ENCODE measurements at regions not wholly inside any gene's neighbourhood (a gene's known extent, or its start where the extent isn't known, plus 50 kb on each side); places are given as distances from the start of the nearest gene placed in this dataset.

GRCh38 chr16:16924613-16925012 is 545.7 kb downstream of the NPIPA7 start:
- no peak for DNase-seq
- H3K36me3 ChIP-seq: no peaks in the 10 kb centered on the region
- H3K27me3 ChIP-seq: no peaks in the 10 kb centered on the region
- in situ Hi-C loops (cut with MboI; ENCODE audit: low sequenced_read_pairs in 4 of 4) (no loop called here), intact Hi-C loops (cut with DNase I; ENCODE audit: low total_unique reads) (no loop called here)
- no peaks in the 10 kb centered on the region for H3K4me1 ChIP-seq
- H3K27ac ChIP-seq: no peak overlapping the region
- no peak for TF ChIP-seq CTCF (IDR thresholded peaks at IDR 0.05 in 4 of 5, conservative IDR thresholded peaks at IDR 0.05 in 1 of 5)
- no peak for TF ChIP-seq POLR2A (IDR thresholded peaks at IDR 0.05)
- H3K9me3 ChIP-seq: no peaks in the 10 kb centered on the region
- no peak for ATAC-seq
- no peak overlapping the region for H3K4me3 ChIP-seq

- Histone ChIP-seq H3K9me3 (no peaks in the 10 kb centered on the region), H3K4me1 (no peaks in the 10 kb centered on the region), H3K27me3 (no peaks in the 10 kb centered on the region), H3K36me3 (no peaks in the 10 kb centered on the region), H3K4me3 (no peak overlapping the region), H3K27ac (no peak overlapping the region)
- DNase-seq: no peak
- intact Hi-C loops (cut with DNase I; ENCODE audit: low total_unique reads) (no loop called here), in situ Hi-C loops (cut with MboI; ENCODE audit: low sequenced_read_pairs in 4 of 4) (no loop called here)
- no peak for ATAC-seq
- TF ChIP-seq POLR2A (IDR thresholded peaks at IDR 0.05): no peak
- no peak for TF ChIP-seq CTCF (IDR thresholded peaks at IDR 0.05 in 4 of 5, conservative IDR thresholded peaks at IDR 0.05 in 1 of 5)
These were observed 545.3 kb downstream of the XYLT1 start for GRCh38 chr16:16925432-16925831.

- Histone ChIP-seq H3K36me3 (no peaks in the 10 kb centered on the region), H3K4me3 (no peak overlapping the region), H3K27me3 (no peaks in the 10 kb centered on the region), H3K27ac (no peak overlapping the region), H3K9me3 (no peaks in the 10 kb centered on the region), H3K4me1 (no peaks in the 10 kb centered on the region)
- DNase-seq: no peak
- in situ Hi-C loops (cut with MboI; ENCODE audit: low sequenced_read_pairs in 4 of 4): no loop called here
- intact Hi-C loops (cut with DNase I; ENCODE audit: low total_unique reads): no loop called here
- no peak for TF ChIP-seq CTCF (IDR thresholded peaks at IDR 0.05 in 4 of 5, conservative IDR thresholded peaks at IDR 0.05 in 1 of 5)
- TF ChIP-seq POLR2A (IDR thresholded peaks at IDR 0.05): no peak
- ATAC-seq: no peak
These were observed 542.1 kb downstream of the XYLT1 start for GRCh38 chr16:16928532-16929109.

GRCh38 chr16:16930309-16931000 is 540.3 kb downstream of the XYLT1 start:
- in situ Hi-C loops (cut with MboI; ENCODE audit: low sequenced_read_pairs in 4 of 4) (no loop called here), intact Hi-C loops (cut with DNase I; ENCODE audit: low total_unique reads) (no loop called here)
- Histone ChIP-seq H3K36me3 (no peaks in the 10 kb centered on the region), H3K9me3 (no peaks in the 10 kb centered on the region), H3K27ac (no peak overlapping the region), H3K27me3 (no peaks in the 10 kb centered on the region), H3K4me1 (no peaks in the 10 kb centered on the region), H3K4me3 (no peak overlapping the region)
- TF ChIP-seq POLR2A (IDR thresholded peaks at IDR 0.05) (no peak), CTCF (IDR thresholded peaks at IDR 0.05 in 4 of 5, conservative IDR thresholded peaks at IDR 0.05 in 1 of 5) (no peak)
- no peak for DNase-seq
- no peak for ATAC-seq

All from gastrocnemius medialis (tissue), 4 donors.